Neural crest cell (in vitro differentiated cells): ENCODE measurements at regions not wholly inside any gene's neighbourhood (a gene's known extent, or its start where the extent isn't known, plus 50 kb on each side); places are given as distances from the start of the nearest gene placed in this dataset.

Experiments
- DNase-seq: peaks from one replicate; pipeline ENCODE4 v3.0.0; 2021; ENCODE audit warnings: low read depth, mixed read lengths, low spot score
- H3K27ac Mint-ChIP-seq: one replicate; pipeline ENCODE4 v1.8.0; 2021; ENCODE audit warnings: mild to moderate bottlenecking, mixed read lengths; ENCODE audit not compliant: unreplicated experiment
- H3K27me3 Mint-ChIP-seq: 2 replicates; pipeline ENCODE4 v1.8.0; 2021; ENCODE audit warnings: low read depth, mild to moderate bottlenecking, mixed read lengths
- H3K36me3 Mint-ChIP-seq: 2 replicates; pipeline ENCODE4 v1.8.0; 2021; ENCODE audit warnings: low read depth, mild to moderate bottlenecking, mixed read lengths
- H3K4me1 Mint-ChIP-seq: 2 replicates; pipeline ENCODE4 v1.8.0; 2021; ENCODE audit warnings: mixed read lengths
- H3K4me3 Mint-ChIP-seq: one replicate; pipeline ENCODE4 v1.8.0; 2021; ENCODE audit warnings: mild to moderate bottlenecking, mixed read lengths
- H3K9me3 Mint-ChIP-seq: 2 replicates; pipeline ENCODE4 v1.8.0; 2021; ENCODE audit warnings: mixed read lengths
- CTCF ChIP-seq: fragments of 200-600 bp; sonication (generic); conservative IDR thresholded peaks from 2 replicates; pipeline ENCODE4 v1.5.0; 2021; ENCODE audit warnings: antibody characterized with exemption, mild to moderate bottlenecking

DNA sequence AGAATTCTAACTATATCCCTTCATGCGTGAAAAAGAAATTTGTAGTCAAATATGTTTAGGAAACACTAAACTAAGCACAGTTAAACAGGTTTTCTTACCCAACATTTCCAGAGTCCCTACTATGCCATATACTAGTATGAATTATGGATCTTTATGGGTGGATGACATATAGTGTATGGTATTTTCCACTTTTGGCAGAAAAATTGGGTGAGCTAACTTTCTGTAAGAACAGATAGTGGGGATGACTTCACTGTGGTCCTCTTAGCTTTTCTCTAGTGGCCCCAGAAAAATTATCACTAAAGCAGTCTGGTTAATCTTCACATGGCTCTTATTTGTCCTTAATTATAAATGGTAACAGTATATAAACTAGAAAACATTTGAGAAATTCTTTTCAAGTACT, 240.0 kb upstream of the GULP1 start:
- no peaks in the 10 kb centered on the region for H3K27me3 Mint-ChIP-seq
- H3K4me3 Mint-ChIP-seq: no peak overlapping the region
- TF ChIP-seq CTCF: no peak

GRCh38 chr2:188065386-188065785, 226.3 kb upstream of the GULP1 start:
- DNase-seq: no peak
- Mint-ChIP-seq H3K9me3 (no peaks in the 10 kb centered on the region), H3K27ac (no peak overlapping the region), H3K36me3 (no peaks in the 10 kb centered on the region), H3K4me1 (no peaks in the 10 kb centered on the region), H3K4me3 (no peak overlapping the region), H3K27me3 (no peaks in the 10 kb centered on the region)
- no peak for TF ChIP-seq CTCF

More for the DNA sequence above, 240.0 kb upstream of the GULP1 start:
- no peaks in the 10 kb centered on the region for H3K4me1 Mint-ChIP-seq
- H3K27ac Mint-ChIP-seq: no peak overlapping the region
- H3K36me3 Mint-ChIP-seq: no peaks in the 10 kb centered on the region
- H3K9me3 Mint-ChIP-seq: no peaks in the 10 kb centered on the region
- no peak for DNase-seq

DNA sequence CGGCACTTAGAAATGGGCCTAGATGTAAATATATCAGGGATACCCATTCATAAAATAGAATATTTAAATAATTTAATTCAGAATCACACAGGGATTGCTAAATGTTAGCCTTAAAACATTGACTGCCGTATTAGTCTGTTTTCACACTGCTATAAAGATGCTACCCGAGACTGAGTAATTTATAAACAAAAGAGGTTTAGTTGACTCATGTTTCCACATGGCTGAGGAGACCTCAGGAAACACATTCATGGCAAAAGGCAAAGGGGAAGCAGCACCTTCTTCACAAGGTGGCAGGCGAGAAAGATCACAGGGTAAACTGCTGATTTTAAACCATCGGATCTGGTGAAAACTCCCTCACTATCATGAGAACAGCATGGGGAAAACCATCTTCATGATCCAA, 223.6 kb upstream of the GULP1 start:
- Mint-ChIP-seq H3K36me3 (no peaks in the 10 kb centered on the region), H3K27ac (no peak overlapping the region), H3K4me1 (no peaks in the 10 kb centered on the region), H3K4me3 (no peak overlapping the region), H3K9me3 (peaks cover 6% of the 10 kb centered on the region), H3K27me3 (no peaks in the 10 kb centered on the region)
- DNase-seq: no peak
- no peak for TF ChIP-seq CTCF

DNA sequence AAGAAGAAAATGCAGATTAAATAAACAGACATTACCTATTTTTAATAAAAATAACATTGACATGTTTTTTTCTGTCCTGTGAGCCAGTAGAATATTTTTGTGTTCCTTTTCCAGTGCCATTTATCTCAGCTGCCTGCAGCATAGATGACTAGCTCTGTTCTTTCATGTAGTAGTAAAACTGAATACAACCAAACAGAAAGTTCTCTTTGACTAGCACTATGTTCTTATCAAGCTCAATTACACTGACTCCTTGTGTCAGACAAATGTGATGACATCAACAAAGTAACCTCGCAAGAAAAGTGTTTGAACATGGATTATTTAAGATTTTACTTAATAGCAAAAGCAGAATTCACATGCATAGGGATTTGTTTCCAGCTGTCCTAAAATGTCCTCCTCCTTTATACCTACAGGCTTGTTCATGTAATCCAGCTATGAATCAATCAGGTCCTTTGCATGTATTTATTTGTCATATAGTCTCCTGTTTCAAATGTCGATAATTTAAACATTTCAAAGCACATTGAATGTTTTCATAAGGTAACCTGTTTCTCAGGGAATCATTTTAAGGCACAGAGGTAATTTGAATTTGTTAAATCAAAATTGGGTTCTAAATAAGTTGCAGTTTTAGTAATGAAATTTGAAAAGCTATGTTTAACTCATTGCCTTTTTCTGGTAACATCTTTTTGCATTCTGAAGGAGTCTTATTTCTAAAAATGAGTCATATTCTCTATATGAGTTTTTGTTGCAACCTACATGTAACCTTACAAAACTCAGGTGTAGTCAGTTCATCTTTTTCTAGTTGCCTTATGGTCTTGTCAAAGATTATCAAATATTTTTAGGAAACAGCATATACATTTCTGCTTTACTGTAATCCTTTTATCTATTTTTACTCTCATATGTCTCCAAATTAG, 215.3 kb upstream of the GULP1 start:
- H3K36me3 Mint-ChIP-seq: no peaks in the 10 kb centered on the region
- H3K4me1 Mint-ChIP-seq: no peaks in the 10 kb centered on the region
- no peak for TF ChIP-seq CTCF
- H3K27ac Mint-ChIP-seq: no peak overlapping the region
- no peak overlapping the region for H3K4me3 Mint-ChIP-seq
- no peaks in the 10 kb centered on the region for H3K27me3 Mint-ChIP-seq
- no peak for DNase-seq
- peaks cover 8% of the 10 kb centered on the region for H3K9me3 Mint-ChIP-seq

DNA sequence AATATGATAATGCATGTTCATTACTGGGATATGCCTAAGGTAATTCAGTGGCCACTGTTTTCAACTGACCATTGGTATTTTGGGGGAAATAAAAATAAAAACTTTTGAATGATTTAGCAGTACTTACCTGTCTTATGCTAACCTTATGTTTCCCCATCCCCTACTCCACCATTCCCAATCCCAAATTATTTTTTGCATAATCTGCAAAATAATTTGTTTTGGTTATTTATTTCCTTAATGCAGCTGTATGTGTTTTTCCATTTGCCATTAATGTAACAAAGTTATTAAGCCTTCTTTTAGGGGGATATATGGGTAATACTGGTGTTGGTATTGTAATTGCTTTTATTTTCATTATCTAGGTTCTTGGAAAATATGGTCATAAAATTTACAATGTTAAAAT, 213.9 kb upstream of the GULP1 start:
- Mint-ChIP-seq H3K27ac (no peak overlapping the region), H3K27me3 (no peaks in the 10 kb centered on the region), H3K4me1 (no peaks in the 10 kb centered on the region), H3K9me3 (peaks cover 3% of the 10 kb centered on the region), H3K4me3 (no peak overlapping the region), H3K36me3 (no peaks in the 10 kb centered on the region)
- TF ChIP-seq CTCF: no peak
- DNase-seq: no peak
